Adrenal gland (tissue), 5 donors: ENCODE measurements at regions not wholly inside any gene's neighbourhood (a gene's known extent, or its start where the extent isn't known, plus 50 kb on each side); places are given as distances from the start of the nearest gene placed in this dataset.

ENCODE experiments used
- CTCF ChIP-seq, 6 experiments: fragments of 450-650 bp in 4 of 6; fragments of 200-600 bp in 2 of 6; sonication (generic) in 1 of 6; IDR thresholded peaks; 1 replicate in 5 of 6; 2 replicates in 1 of 6; pipeline versions ENCODE4 v1.5.1 to v1.8.0; 2016 to 2021; ENCODE audit warnings: antibody characterized with exemption in 6 of 6, mild to moderate bottlenecking in 2 of 6, moderate library complexity in 1 of 6
- POLR2A ChIP-seq, 2 donors: fragments of 450-650 bp; IDR thresholded peaks; one replicate each; pipeline ENCODE4 v1.6.1; 2017; ENCODE audit warnings: antibody characterized with exemption in 2 of 2, mild to moderate bottlenecking in 2 of 2, moderate library complexity in 1 of 2
- donor health status: DM: no; HTN: no; CAD: no.

GRCh38 chr15:68492855-68493254 is 60.9 kb upstream of the ITGA11 start:
- TF ChIP-seq CTCF (IDR thresholded peaks at IDR 0.05) = no peak
- no peak for TF ChIP-seq POLR2A (IDR thresholded peaks at IDR 0.05)
